ENCODE measurements at regions not wholly inside any gene's neighbourhood (a gene's known extent, or its start where the extent isn't known, plus 50 kb on each side); places are given as distances from the start of the nearest gene placed in this dataset.

- TF ChIP-seq POLR2A (IDR thresholded peaks at IDR 0.05) (no peak), POLR2AphosphoS5 (IDR thresholded peaks at IDR 0.05) (no peak)
- TF ChIP-seq, protein P1, sequence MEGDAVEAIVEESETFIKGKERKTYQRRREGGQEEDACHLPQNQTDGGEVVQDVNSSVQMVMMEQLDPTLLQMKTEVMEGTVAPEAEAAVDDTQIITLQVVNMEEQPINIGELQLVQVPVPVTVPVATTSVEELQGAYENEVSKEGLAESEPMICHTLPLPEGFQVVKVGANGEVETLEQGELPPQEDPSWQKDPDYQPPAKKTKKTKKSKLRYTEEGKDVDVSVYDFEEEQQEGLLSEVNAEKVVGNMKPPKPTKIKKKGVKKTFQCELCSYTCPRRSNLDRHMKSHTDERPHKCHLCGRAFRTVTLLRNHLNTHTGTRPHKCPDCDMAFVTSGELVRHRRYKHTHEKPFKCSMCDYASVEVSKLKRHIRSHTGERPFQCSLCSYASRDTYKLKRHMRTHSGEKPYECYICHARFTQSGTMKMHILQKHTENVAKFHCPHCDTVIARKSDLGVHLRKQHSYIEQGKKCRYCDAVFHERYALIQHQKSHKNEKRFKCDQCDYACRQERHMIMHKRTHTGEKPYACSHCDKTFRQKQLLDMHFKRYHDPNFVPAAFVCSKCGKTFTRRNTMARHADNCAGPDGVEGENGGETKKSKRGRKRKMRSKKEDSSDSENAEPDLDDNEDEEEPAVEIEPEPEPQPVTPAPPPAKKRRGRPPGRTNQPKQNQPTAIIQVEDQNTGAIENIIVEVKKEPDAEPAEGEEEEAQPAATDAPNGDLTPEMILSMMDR (IDR thresholded peaks at IDR 0.05): no peak
Measured at GRCh38 chr18:34521040-34521439, 189.1 kb upstream of the DTNA start.

All from breast epithelium (tissue), 3 donors.